Duodenal mucosa (tissue), 2 donors: ENCODE measurements at regions not wholly inside any gene's neighbourhood (a gene's known extent, or its start where the extent isn't known, plus 50 kb on each side); places are given as distances from the start of the nearest gene placed in this dataset.

Experiments used
- H3K27ac ChIP-seq: one replicate; pipeline ENCODE4 v1.7.0; 2013; ENCODE audit warnings: low read depth, low read length
- H3K27me3 ChIP-seq, 2 donors: one replicate each; pipeline ENCODE4 v1.7.0; 2013; ENCODE audit warnings: low read length in 2 of 2, control low read depth in 1 of 2; ENCODE audit not compliant: insufficient read depth in 2 of 2, control insufficient read depth in 1 of 2
- H3K36me3 ChIP-seq, 2 donors: one replicate each; pipeline ENCODE4 v1.7.0; 2013; ENCODE audit warnings: low read length in 2 of 2, control low read depth in 1 of 2; ENCODE audit not compliant: insufficient read depth in 2 of 2, control insufficient read depth in 1 of 2
- H3K4me1 ChIP-seq, 2 donors: one replicate each; pipeline ENCODE4 v1.7.0; 2013; ENCODE audit warnings: low read length in 2 of 2, control low read depth in 1 of 2; ENCODE audit not compliant: insufficient read depth in 2 of 2, control insufficient read depth in 1 of 2
- H3K4me3 ChIP-seq, 2 donors: one replicate each; pipeline ENCODE4 v1.7.0; 2013; ENCODE audit warnings: low read length in 2 of 2, low read depth in 1 of 2
- H3K9ac ChIP-seq, 2 donors: one replicate each; pipeline ENCODE4 v1.7.0; 2013; ENCODE audit warnings: low read length in 2 of 2, low read depth in 1 of 2
- H3K9me3 ChIP-seq, 2 donors: one replicate each; pipeline ENCODE4 v1.7.0; 2013; ENCODE audit warnings: low read length in 2 of 2, control low read depth in 1 of 2; ENCODE audit not compliant: control insufficient read depth in 1 of 2

DNA sequence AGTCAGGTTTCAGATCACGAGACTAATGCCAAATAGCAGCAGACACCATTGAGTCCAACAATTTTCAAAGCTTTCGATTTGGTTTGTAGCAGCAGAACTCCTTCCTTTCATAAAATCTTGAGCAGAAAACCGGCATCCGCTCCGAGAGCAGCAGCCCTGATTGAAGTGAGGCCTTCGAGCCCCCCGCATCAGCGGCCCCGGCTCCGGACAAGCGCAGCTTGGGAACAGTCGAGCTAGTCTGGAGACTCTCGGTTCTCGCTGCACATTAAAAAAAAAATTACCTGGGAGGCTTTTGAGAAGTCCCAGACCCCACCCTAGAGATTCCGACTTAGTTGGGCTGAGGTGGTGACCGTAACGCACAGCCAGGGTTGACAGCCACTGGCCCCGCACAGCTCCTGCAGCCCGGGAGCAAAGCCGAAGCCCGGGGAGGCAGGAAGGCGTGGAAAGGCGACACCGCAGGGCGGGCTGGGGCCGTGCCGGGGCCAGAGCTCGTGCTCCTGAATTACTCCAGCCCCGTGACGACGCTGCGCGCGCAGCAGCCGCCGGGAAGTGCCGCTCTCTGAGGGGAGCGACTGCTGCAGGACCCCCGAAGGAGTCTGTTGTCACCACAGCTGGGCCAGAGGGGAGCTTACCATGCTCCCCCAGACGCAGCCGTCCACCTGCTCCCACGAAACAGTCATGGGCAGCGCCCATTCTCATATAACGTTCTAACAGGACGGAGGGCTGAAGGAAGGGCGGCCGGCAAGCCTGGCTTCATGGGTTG, 57.8 kb downstream of the SPATA19 start:
- Histone ChIP-seq H3K9me3 (no peaks in the 10 kb centered on the region), H3K36me3 (no peaks in the 10 kb centered on the region), H3K4me1 (no peaks in the 10 kb centered on the region), H3K4me3 (peak overlapping the region in 1 of 2 donors; percentile 32), H3K27ac (no peak overlapping the region), H3K9ac (no peak overlapping the region), H3K27me3 (peaks cover 0 to 13% of the 10 kb centered on the region in 2 donors)

DNA sequence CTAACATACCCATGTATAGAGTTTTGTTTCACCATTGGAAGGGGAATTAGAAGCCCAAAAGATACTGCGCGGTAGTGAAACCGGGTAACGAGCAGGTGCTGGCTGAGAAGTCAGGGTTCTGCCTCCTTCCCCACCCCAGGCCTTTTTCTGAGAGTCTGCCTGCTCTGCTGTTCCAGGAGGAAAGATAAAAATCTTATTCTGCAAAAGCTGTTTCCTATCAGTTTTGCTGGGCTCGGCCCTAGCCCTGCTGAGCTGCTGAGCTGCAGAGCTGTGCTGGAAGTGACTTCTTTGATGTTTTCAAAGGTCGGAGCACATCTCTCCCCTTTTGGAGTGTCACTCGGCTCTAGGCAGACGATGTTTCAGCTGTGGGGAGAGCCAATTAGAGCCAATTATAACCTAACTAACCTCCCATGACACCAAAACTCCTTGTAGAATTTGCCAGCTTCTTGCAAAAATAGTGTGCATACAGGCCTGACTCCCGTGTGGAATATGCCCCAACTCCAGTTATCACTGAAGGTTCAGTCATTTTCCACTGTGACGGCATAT, 59.4 kb downstream of the SPATA19 start:
- H3K36me3 ChIP-seq: no peaks in the 10 kb centered on the region
- no peak overlapping the region for H3K4me3 ChIP-seq
- H3K27ac ChIP-seq: no peak overlapping the region
- no peaks in the 10 kb centered on the region for H3K9me3 ChIP-seq
- H3K4me1 ChIP-seq: no peaks in the 10 kb centered on the region
- H3K27me3 ChIP-seq: peaks cover 0 to 13% of the 10 kb centered on the region in 2 donors
- H3K9ac ChIP-seq: no peak overlapping the region

GRCh38 chr11:133784359-133784758, 61.0 kb downstream of the SPATA19 start:
- no peaks in the 10 kb centered on the region for H3K36me3 ChIP-seq
- no peak overlapping the region for H3K27ac ChIP-seq
- no peaks in the 10 kb centered on the region for H3K4me1 ChIP-seq
- no peak overlapping the region for H3K9ac ChIP-seq
- no peaks in the 10 kb centered on the region for H3K9me3 ChIP-seq
- no peak overlapping the region for H3K4me3 ChIP-seq
- peaks cover 0 to 13% of the 10 kb centered on the region in 2 donors for H3K27me3 ChIP-seq

DNA sequence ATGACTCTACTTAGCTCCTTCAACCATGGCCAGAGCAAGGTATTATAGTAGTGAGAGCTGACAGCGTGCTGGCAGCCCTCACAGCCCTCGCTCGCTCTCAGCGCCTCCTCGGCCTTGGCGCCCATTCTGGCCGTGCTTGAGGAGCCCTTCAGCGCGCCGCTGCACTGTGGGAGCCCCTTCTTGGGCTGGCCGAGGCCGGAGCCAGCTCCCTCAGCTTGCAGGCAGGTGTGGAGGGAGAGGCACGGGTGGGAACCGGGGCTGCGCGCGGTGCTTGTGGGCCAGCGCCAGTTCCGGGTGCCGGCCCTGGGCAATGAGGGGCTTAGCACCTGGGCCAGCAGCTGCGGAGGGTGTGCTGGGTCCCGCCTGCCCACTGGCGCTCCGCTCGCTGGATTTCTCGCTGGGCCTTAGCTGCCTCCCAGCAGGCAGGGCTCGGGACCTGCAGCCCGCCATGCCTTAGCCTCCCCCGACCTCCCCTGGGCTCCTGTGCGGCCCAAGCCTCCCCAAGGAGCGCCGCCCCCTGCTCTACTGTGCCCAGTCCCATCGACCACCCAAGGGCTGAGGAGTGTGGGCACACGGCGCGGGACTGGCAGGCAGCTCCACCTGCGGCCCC, 63.1 kb downstream of the SPATA19 start:
- H3K27me3 ChIP-seq: peaks cover 0 to 1% of the 10 kb centered on the region in 2 donors
- no peak overlapping the region for H3K27ac ChIP-seq
- no peaks in the 10 kb centered on the region for H3K36me3 ChIP-seq
- H3K9ac ChIP-seq: no peak overlapping the region
- no peaks in the 10 kb centered on the region for H3K9me3 ChIP-seq
- H3K4me1 ChIP-seq: no peaks in the 10 kb centered on the region
- H3K4me3 ChIP-seq: no peak overlapping the region

DNA sequence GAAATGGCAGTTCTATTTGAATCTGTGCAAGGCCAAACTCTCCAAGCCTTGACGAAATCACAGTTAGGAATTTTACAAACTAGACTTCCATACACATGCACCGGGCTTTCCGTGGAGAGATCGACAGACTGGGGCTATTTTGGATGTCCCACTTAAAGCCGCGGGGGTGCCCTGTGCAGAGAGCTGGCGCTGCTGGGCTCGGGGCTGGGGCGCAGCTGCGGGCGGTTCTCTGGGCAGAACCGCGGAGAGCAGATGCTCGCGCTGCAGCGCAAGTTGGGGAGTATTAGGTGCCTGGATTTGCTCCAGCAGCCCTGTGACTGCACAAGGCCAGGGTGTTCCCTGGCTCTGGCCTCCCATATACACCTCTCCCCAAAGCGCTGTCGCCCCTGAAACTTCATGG, 67.2 kb downstream of the SPATA19 start:
- Histone ChIP-seq H3K4me3 (no peak overlapping the region), H3K36me3 (no peaks in the 10 kb centered on the region), H3K9ac (no peak overlapping the region), H3K27ac (no peak overlapping the region), H3K27me3 (no peaks in the 10 kb centered on the region), H3K9me3 (no peaks in the 10 kb centered on the region), H3K4me1 (no peaks in the 10 kb centered on the region)

- Histone ChIP-seq H3K27ac (no peak overlapping the region), H3K27me3 (no peaks in the 10 kb centered on the region), H3K9me3 (no peaks in the 10 kb centered on the region), H3K36me3 (no peaks in the 10 kb centered on the region), H3K9ac (no peak overlapping the region), H3K4me1 (no peaks in the 10 kb centered on the region), H3K4me3 (no peak overlapping the region)
These were observed 68.5 kb downstream of the SPATA19 start for GRCh38 chr11:133776671-133777367.

- Histone ChIP-seq H3K4me3 (no peak overlapping the region), H3K4me1 (no peaks in the 10 kb centered on the region), H3K27ac (no peak overlapping the region), H3K9me3 (no peaks in the 10 kb centered on the region), H3K36me3 (no peaks in the 10 kb centered on the region), H3K27me3 (no peaks in the 10 kb centered on the region), H3K9ac (no peak overlapping the region)
These were observed 82.8 kb downstream of the SPATA19 start for GRCh38 chr11:133762538-133762937.

DNA sequence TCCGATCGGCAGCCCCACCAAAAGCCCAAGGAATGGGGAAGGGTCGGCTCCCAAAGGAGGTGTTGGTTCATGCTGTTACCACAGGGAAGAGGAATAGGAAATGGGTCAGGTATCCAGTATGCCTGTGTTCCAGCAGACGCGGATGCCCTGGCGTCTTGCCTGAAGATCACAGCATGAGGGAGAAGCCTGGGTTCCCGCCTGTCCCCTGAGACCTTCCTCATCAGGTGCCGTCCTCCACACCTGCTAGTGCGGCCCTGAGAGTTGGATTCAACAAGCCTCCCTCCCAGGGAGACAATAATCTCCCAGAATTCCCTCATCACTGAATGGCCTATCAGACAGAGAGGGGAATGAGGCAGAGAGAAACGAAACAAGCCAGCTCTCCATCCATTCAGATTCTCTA, 92.2 kb downstream of the SPATA19 start:
- Histone ChIP-seq H3K4me1 (no peaks in the 10 kb centered on the region), H3K9ac (no peak overlapping the region), H3K27ac (no peak overlapping the region), H3K4me3 (no peak overlapping the region), H3K9me3 (peaks cover 0 to 4% of the 10 kb centered on the region in 2 donors), H3K27me3 (no peaks in the 10 kb centered on the region), H3K36me3 (no peaks in the 10 kb centered on the region)

GRCh38 chr11:133749841-133750240, 95.5 kb downstream of the SPATA19 start:
- Histone ChIP-seq H3K4me1 (no peaks in the 10 kb centered on the region), H3K9ac (no peak overlapping the region), H3K36me3 (no peaks in the 10 kb centered on the region), H3K9me3 (peaks cover 0 to 4% of the 10 kb centered on the region in 2 donors), H3K4me3 (no peak overlapping the region), H3K27me3 (no peaks in the 10 kb centered on the region), H3K27ac (no peak overlapping the region)

DNA sequence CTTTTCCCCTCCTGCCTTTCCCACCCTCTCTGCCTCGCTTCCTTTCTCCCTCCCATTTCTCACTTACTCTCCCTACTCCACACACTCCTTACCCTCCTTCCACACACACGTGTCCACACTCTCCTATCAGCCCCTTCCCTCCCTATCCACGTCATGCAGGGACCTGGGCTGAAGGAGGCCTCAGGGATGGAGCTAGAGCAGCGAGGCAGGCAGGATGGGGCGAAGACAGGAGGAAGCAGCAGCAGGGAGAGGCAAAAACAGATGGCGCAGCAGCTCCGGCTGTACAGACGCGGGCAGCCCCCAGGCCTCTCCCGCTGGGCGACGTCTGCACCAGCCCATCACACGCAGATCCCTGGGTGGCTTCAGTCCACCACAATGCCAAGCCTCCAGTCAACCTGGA, 97.9 kb downstream of the SPATA19 start:
- H3K9ac ChIP-seq: no peak overlapping the region
- no peak overlapping the region for H3K27ac ChIP-seq
- peaks cover 0 to 4% of the 10 kb centered on the region in 2 donors for H3K9me3 ChIP-seq
- H3K36me3 ChIP-seq: no peaks in the 10 kb centered on the region
- H3K4me1 ChIP-seq: no peaks in the 10 kb centered on the region
- H3K27me3 ChIP-seq: no peaks in the 10 kb centered on the region
- H3K4me3 ChIP-seq: no peak overlapping the region
